Panc1 (cell line): ENCODE measurements at regions not wholly inside any gene's neighbourhood (a gene's known extent, or its start where the extent isn't known, plus 50 kb on each side); places are given as distances from the start of the nearest gene placed in this dataset.

Experiments
- ATAC-seq: fragments of 200-7000 bp; cut with Tn5 transposase; 2 replicates; pipeline ENCODE4 v1.9.1; 2020; ENCODE audit warnings: mild to moderate bottlenecking, moderate library complexity
- BruUV-seq: library from RNA; stranded (reverse); fragments of 400-500 nt; replicated peaks from 2 replicates; lab custom pipeline; 2021; lab: Mats Ljungman, UMichigan
- CTCF ChIA-PET: fragments of 300-600 bp; sonication (Branson Sonifier 250); formaldehyde crosslinking; loops from one replicate; lab custom pipeline; 2022; ENCODE audit warnings: antibody characterized with exemption; lab: Charles Lee
- POLR2A ChIA-PET: fragments of 300-600 bp; sonication (Branson Sonifier 250); formaldehyde crosslinking; loops from one replicate; lab custom pipeline; 2022; ENCODE audit warnings: antibody characterized with exemption; lab: Charles Lee
- DNase-seq: peaks from one replicate; pipeline ENCODE4 v3.0.0-alpha.2; 2010; ENCODE audit warnings: low read depth, low spot score
- H3K27ac ChIP-seq: 2 replicates; pipeline ENCODE4 v1.5.1; 2011; ENCODE audit warnings: mild to moderate bottlenecking, low read length, inconsistent platforms
- H3K27me3 ChIP-seq: fragments of 200-500 bp; sonication (Bioruptor generic); 2 replicates; pipeline ENCODE4 v1.6.0; 2014; ENCODE audit warnings: low read length, inconsistent platforms; ENCODE audit not compliant: control insufficient read depth, insufficient read depth
- H3K36me3 ChIP-seq: fragments of 200-500 bp; sonication (Bioruptor generic); 2 replicates; pipeline ENCODE4 v1.5.1; 2014; ENCODE audit warnings: inconsistent platforms, mild to moderate bottlenecking, low read length, moderate library complexity; ENCODE audit not compliant: control insufficient read depth, insufficient read depth
- H3K4me1 ChIP-seq: 2 replicates; pipeline ENCODE4 v1.5.1; 2011; ENCODE audit warnings: inconsistent platforms, mild to moderate bottlenecking, low read length, moderate library complexity; ENCODE audit not compliant: control insufficient read depth, insufficient read depth
- H3K4me3 ChIP-seq, 2 experiments: 2 replicates each; pipeline ENCODE4 v1.5.1; 2011 to 2012; ENCODE audit warnings: low read depth in 2 of 2, low read length in 2 of 2, mild to moderate bottlenecking in 2 of 2, inconsistent platforms in 1 of 2, moderate library complexity in 1 of 2
- H3K9me3 ChIP-seq: fragments of 200-500 bp; sonication (Bioruptor generic); 2 replicates; pipeline ENCODE4 v1.5.1; 2014; ENCODE audit warnings: low read depth, mild to moderate bottlenecking, inconsistent platforms, low read length, moderate library complexity; ENCODE audit not compliant: control insufficient read depth, insufficient read depth
- CTCF ChIP-seq: fragments of 450-650 bp; IDR thresholded peaks from 2 replicates; pipeline ENCODE4 v1.5.1; 2017; ENCODE audit warnings: mild to moderate bottlenecking
- POLR2AphosphoS5 ChIP-seq: IDR thresholded peaks from 2 replicates; pipeline ENCODE4 v1.6.1; 2012; ENCODE audit warnings: mild to moderate bottlenecking, low read depth, low read length, moderate library complexity
- REST ChIP-seq, 2 experiments: IDR thresholded peaks; 2 replicates each; pipeline ENCODE4 v1.6.1; 2011 to 2012; ENCODE audit warnings: low read depth in 2 of 2, control low read depth in 1 of 2, low read length in 1 of 2, mild to moderate bottlenecking in 1 of 2, moderate library complexity in 1 of 2; ENCODE audit not compliant: insufficient read depth in 1 of 2
- SIN3A ChIP-seq: IDR thresholded peaks from 2 replicates; pipeline ENCODE4 v1.6.1; 2012; ENCODE audit warnings: low read depth, mild to moderate bottlenecking, low read length, moderate library complexity, borderline replicate concordance; ENCODE audit not compliant: insufficient read depth
- TCF7L2 ChIP-seq: IDR thresholded peaks from 2 replicates; pipeline ENCODE4 v1.6.1; 2011; ENCODE audit warnings: mild to moderate bottlenecking, low read depth, low read length, inconsistent platforms
- in situ Hi-C: cut with HindIII; loops from 2 replicates; pipeline ENCODE4 v1.10.0; 2016; ENCODE audit warnings: low sequenced_read_pairs, low pct_unique_long_range_greater_than_20kb
- intact Hi-C: fragments of 100-400 bp; cut with micrococcal nuclease; formaldehyde crosslinking; loops from one replicate; pipeline ENCODE4 v1.10.0; 2022; ENCODE audit not compliant: unreplicated experiment

- no peaks in the 10 kb centered on the region for H3K4me1 ChIP-seq
- ChIA-PET CTCF (no interaction called here), POLR2A (no interaction called here)
- TF ChIP-seq REST (IDR thresholded peaks at IDR 0.05; ENCODE audit: insufficient read depth in 1 of 2, low read depth in 2 of 2, low read length in 1 of 2) = no peak
- no peak for TF ChIP-seq TCF7L2
- TF ChIP-seq SIN3A = no peak
- TF ChIP-seq POLR2AphosphoS5 = no peak
- no peak for TF ChIP-seq CTCF
- H3K4me3 ChIP-seq = no peak overlapping the region
- no peaks in the 10 kb centered on the region for H3K36me3 ChIP-seq
- H3K9me3 ChIP-seq = no peaks in the 10 kb centered on the region
- no peak for ATAC-seq
- intact Hi-C loops = no loop called here
- no TSS peak for BruUV-seq
- no peaks in the 10 kb centered on the region for H3K27me3 ChIP-seq
- H3K27ac ChIP-seq = no peak overlapping the region
- in situ Hi-C loops = no loop called here
- no peak for DNase-seq
Observed at GRCh38 chr11:127618721-127619120, 618.2 kb upstream of the KIRREL3 start.

- no TSS peak for BruUV-seq
- ChIA-PET POLR2A (no interaction called here), CTCF (no interaction called here)
- Histone ChIP-seq H3K4me3 (no peak overlapping the region), H3K9me3 (no peaks in the 10 kb centered on the region), H3K36me3 (no peaks in the 10 kb centered on the region), H3K4me1 (no peaks in the 10 kb centered on the region), H3K27me3 (no peaks in the 10 kb centered on the region), H3K27ac (no peak overlapping the region)
- ATAC-seq = no peak
- in situ Hi-C loops = no loop called here
- DNase-seq = no peak
- no peak for TF ChIP-seq POLR2AphosphoS5
- no peak for TF ChIP-seq SIN3A
- intact Hi-C loops = no loop called here
Observed at GRCh38 chr11:127616158-127616557, 615.6 kb upstream of the KIRREL3 start.

GRCh38 chr11:127612607-127613006, 612.0 kb upstream of the KIRREL3 start:
- TF ChIP-seq POLR2AphosphoS5 (no peak), CTCF (no peak), REST (IDR thresholded peaks at IDR 0.05; ENCODE audit: insufficient read depth in 1 of 2, low read depth in 2 of 2, low read length in 1 of 2) (no peak), SIN3A (no peak), TCF7L2 (no peak)
- ChIA-PET POLR2A (no interaction called here), CTCF (no interaction called here)
- ATAC-seq (no peak), DNase-seq (no peak)
- no peaks in the 10 kb centered on the region for H3K27me3 ChIP-seq
- BruUV-seq = no TSS peak
- intact Hi-C loops = no loop called here
- H3K36me3 ChIP-seq = no peaks in the 10 kb centered on the region
- in situ Hi-C loops = no loop called here
- H3K4me3 ChIP-seq = no peak overlapping the region
- H3K27ac ChIP-seq = no peak overlapping the region
- H3K4me1 ChIP-seq = no peaks in the 10 kb centered on the region
- no peaks in the 10 kb centered on the region for H3K9me3 ChIP-seq
